Suppressor macrophage (primary cell): ENCODE measurements at regions not wholly inside any gene's neighbourhood (a gene's known extent, or its start where the extent isn't known, plus 50 kb on each side); places are given as distances from the start of the nearest gene placed in this dataset.
"Not testable (repeated sequence)": the region's sequence is repeated elsewhere in the genome, so short reads cannot be mapped to it uniquely, and the experiment has no call there.

ENCODE experiments used
- DNase-seq, 4 experiments: peaks; one replicate each; pipeline ENCODE4 v3.0.0-alpha.2; 2020 to 2022

GRCh38 chrX:83416273-83416672 lies 91.8 kb upstream of the POU3F4 start:
- peak in 2 of 4 experiments; percentile 0 to 1 for DNase-seq

DNA sequence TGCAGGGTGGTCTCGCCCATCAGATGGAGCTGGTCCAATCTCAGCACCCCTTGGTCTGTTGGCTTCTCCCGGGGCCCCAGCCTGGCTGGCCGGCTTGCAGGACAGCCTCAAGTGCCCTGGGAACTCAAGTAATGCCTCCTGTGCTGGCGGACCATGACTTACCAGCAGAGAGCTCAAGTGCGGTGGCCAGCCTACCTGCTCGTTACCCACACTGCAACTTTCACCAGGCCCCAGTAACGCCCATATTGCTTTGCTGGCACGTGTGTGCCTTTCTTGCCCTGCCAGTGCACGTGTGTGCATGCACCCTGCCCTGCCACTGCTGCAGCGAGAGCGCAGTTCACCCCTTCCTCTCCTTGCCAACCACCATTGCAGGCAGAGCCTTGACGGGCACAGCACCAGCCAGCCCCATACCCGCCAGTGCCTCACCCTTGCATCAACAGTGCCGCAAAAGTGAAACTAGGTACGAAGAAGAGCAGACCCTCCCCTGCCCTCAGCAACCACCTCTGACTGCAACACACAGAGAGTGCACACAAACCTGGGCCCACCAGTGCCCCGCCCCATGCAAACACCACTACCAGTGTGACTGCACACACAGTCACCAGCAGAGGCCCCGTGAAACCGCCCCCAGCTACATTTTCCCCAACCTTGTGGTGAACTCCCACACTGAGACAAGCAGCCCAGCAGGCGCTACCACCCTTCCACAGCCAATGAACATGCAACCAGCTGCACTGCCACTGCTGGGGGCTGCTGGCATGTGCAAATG lies 88.9 kb upstream of the POU3F4 start:
- DNase-seq = no peak

DNA sequence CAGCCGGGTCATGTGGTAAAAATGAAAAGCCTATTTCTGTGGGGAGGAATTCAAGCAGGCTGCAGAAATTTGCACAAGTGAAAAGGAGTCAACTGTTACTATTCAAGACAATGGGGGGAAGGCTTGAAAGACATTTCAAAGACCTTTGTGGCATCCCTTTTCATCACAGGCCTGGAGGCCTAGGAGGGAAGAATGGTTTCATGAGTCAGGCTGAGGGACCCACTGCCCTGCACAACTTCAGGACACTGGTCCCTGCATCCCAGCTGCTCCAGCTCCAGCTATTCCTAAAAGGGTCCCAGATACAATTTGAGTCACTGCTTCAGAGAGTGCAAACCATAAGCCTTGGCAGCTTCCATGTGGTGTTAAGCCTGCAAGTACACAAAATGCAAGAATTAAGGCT lies 85.3 kb upstream of the POU3F4 start:
- no peak for DNase-seq

- not testable (repeated sequence) for DNase-seq
These were observed 65.5 kb upstream of the POU3F4 start for GRCh38 chrX:83442552-83442951.

- no peak for DNase-seq
These were observed 61.7 kb upstream of the POU3F4 start for GRCh38 chrX:83446355-83446754.
